ENCODE measurements at regions not wholly inside any gene's neighbourhood (a gene's known extent, or its start where the extent isn't known, plus 50 kb on each side); places are given as distances from the start of the nearest gene placed in this dataset.
A peak's percentile ranks its signal among the peaks of the same experiment; 100 is the strongest.

DNA sequence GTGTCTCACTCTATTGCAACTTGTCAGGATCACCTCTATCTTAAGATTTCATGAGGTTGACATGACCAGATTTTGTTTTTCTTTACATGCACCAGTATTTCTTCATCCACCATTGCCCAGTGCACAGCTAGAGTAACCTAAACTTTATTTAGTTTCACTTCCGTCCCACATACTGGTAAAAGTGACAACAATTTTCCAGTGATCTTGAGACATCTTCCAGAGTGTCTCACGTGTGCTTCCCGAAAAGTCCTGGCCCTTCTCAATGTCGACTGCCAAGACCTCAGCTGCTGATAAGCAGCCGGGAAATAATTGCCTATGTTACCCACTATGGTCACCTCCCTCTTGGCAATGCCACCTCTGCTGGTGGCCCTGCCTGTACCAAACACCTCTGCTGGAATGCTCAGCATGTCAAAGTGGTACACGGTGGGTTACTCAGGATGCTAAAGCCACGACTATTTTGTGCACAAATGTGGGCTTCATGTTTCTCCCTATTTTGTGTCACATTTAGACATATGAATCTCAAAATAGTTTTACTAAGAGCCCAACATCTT, 379.7 kb upstream of the TGFBR2 start:
- no peak overlapping the region for H3K27ac ChIP-seq

DNA sequence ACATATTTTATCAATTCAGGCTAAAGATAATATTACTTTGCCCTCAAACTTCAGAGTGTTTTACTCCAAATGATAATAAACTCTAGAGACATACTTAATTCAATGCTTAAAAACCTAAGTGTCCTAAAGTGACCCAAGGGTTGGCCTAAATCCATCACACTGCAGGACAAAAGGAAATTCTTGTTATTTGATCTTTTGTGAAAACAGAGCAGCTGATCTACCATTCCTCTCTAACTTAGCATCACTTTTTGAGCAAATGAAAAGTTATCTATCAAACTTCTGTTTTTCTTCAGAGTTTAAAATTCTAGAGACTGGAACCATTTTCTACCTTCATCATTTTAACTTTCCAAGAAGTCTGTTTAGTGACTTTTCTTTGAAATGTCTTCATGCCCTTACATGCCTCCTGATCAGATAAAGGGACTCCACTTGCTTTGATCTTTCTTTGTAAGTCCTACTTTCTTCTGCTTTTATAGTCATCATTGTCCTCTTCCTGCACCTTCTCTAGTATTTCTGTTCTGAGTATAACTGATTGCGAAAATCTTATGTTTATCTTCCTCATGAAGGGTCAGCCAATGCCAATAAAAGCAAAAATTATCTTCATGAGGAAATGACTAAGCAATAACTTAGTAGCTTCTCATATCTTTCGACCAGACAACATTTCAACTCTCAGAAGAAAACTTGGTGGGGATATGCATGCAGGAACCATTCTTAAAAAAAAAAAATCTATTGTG, 378.7 kb upstream of the TGFBR2 start:
- H3K27ac ChIP-seq = no peak overlapping the region
- TF ChIP-seq ZFX (IDR thresholded peaks at IDR 0.05; ENCODE audit: borderline replicate concordance) = no peak
- TF ChIP-seq, protein P1, sequence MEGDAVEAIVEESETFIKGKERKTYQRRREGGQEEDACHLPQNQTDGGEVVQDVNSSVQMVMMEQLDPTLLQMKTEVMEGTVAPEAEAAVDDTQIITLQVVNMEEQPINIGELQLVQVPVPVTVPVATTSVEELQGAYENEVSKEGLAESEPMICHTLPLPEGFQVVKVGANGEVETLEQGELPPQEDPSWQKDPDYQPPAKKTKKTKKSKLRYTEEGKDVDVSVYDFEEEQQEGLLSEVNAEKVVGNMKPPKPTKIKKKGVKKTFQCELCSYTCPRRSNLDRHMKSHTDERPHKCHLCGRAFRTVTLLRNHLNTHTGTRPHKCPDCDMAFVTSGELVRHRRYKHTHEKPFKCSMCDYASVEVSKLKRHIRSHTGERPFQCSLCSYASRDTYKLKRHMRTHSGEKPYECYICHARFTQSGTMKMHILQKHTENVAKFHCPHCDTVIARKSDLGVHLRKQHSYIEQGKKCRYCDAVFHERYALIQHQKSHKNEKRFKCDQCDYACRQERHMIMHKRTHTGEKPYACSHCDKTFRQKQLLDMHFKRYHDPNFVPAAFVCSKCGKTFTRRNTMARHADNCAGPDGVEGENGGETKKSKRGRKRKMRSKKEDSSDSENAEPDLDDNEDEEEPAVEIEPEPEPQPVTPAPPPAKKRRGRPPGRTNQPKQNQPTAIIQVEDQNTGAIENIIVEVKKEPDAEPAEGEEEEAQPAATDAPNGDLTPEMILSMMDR (IDR thresholded peaks at IDR 0.05) = no peak

More for the DNA sequence above, 379.7 kb upstream of the TGFBR2 start:
- TF ChIP-seq ZFX (IDR thresholded peaks at IDR 0.05; ENCODE audit: borderline replicate concordance) = no peak
- TF ChIP-seq, protein P1 (IDR thresholded peaks at IDR 0.05) = no peak

DNA sequence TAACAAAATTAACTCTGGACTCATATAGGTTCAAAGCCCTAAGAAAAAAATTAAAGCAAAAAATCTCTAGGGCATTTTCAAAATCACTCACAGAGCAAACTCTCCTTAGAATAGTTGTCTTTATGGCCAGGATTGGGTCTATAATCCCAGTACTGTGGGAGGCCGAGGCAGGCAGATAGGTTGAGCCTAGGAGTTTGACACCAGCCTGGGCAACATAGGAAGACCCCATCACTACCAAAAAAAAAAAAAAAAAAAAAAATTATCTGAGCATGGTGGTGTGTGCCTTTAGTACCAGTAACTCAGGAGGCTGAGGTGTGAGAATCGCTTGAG, 378.1 kb upstream of the TGFBR2 start:
- TF ChIP-seq, protein P1 (IDR thresholded peaks at IDR 0.05) = no peak
- TF ChIP-seq ZFX (IDR thresholded peaks at IDR 0.05; ENCODE audit: borderline replicate concordance) = no peak
- no peak overlapping the region for H3K27ac ChIP-seq

DNA sequence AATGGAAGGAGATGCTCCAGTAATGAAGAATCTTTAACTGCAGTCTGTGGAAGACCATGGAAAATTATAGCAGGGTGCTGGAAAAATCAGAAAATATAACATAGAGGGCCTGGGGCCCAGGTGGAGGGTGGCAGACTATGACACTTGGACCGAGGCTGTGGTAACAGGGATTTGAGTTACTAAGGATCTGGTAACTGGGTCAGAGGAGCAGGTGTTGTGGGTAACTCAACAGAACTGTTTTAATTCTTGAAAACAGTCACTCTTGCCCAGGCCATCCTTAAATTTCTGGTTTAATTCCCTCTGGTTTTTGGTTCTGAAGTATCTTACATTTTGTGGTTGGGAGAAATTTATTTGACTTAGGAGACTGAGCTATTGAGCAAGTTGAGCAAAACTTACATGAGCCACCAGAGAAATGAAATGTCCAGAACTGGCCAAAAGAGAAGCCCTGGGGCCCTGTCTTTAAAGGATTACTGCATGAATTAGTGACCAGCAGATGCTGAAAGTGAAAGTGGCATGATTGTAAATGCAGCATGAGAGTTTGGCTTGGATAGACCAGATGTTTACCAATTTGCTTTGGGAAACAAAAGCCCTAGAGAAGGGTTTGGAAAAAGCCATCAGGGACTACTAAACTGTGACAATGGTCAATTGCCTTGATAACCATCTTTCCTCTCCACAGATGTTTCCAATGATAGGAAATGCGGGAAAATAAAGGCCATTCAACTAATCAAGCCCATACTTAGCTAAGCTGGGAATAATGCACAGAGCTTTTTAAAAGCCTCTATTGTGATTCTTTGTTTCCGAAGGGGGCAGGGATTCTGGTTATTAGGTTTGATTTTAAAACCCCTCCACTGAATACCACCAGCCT, 374.9 kb upstream of the TGFBR2 start:
- no peak for TF ChIP-seq ZFX (IDR thresholded peaks at IDR 0.05; ENCODE audit: borderline replicate concordance)
- TF ChIP-seq, protein P1 (IDR thresholded peaks at IDR 0.05) = no peak
- no peak overlapping the region for H3K27ac ChIP-seq

DNA sequence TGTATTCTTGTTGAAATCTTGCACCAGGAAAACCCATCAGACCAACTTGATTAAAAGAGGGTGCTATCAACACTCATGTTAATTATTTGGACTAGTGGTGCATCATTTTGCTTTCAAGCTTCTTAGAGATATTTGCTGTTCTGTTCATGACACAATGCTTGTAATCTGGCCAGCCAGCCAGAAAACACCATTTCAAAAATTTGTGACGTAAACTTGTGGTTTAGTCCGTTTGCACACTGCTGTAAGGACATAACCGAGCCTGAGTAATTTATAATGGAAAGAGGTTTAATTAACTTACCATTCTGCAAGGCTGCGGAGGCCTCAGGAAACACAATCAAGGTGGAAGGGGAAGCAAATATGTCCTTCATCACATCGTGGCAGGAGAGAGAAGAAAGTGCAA, 374.3 kb upstream of the TGFBR2 start:
- TF ChIP-seq ZFX (IDR thresholded peaks at IDR 0.05; ENCODE audit: borderline replicate concordance) = no peak
- TF ChIP-seq, protein P1 (IDR thresholded peaks at IDR 0.05) = no peak
- H3K27ac ChIP-seq = no peak overlapping the region

DNA sequence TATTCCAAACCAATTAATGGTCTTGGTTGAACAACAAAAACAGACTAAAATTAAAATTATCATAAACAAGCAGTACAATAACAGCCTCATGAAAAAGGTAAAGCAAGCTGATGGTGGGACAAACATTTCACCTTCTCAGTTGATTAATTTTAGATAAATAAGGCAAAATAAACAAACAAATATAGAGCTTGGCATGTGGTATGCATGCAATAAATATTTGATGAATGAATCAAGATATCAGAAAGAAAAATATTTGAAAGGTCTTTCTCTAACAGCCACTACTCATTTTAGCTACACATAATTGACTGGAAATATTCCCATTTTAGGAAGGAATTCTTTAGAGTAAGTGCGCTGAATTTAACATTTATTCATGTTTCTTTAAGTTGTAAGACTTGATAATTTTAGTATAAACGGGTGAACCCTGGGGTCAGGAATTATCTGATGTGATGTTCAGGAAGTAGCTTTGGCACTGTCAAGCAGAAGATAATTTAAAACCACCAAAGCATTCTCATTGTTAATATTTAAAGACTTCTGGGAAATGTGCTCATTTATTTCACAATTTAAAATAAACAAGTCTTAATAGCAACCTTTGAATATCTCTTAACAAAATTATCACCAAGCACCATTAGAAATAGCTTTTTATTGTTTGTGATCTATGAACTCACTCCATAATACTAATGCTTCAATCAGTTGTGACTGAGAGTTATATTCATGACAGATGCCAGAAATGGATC, 372.3 kb upstream of the TGFBR2 start:
- no peak for TF ChIP-seq ZFX (IDR thresholded peaks at IDR 0.05; ENCODE audit: borderline replicate concordance)
- TF ChIP-seq, protein P1 (IDR thresholded peaks at IDR 0.05) = no peak

More for the DNA sequence above, 372.3 kb upstream of the TGFBR2 start:
- H3K27ac ChIP-seq = peak overlapping the region; percentile 34

Data from 22Rv1 (cell line).